Body of pancreas (tissue), 4 donors: ENCODE measurements at regions not wholly inside any gene's neighbourhood (a gene's known extent, or its start where the extent isn't known, plus 50 kb on each side); places are given as distances from the start of the nearest gene placed in this dataset.

ENCODE experiments used
- ATAC-seq: fragments of 150-250 bp; one replicate; pipeline ENCODE4 v1.9.1; 2016
- DNase-seq, 4 donors: peaks; one replicate each; pipeline ENCODE4 v3.0.0-alpha.2; 2019
- H3K27ac ChIP-seq, 4 donors: fragments of 200-600 bp; sonication (generic); 1 replicate in 3 of 4; 2 replicates in 1 of 4; pipeline versions ENCODE4 v1.5.1 to v1.6.1; 2016 to 2019; ENCODE audit warnings: mild to moderate bottlenecking in 1 of 4, mixed read lengths in 1 of 4, moderate library complexity in 1 of 4
- H3K27me3 ChIP-seq, 2 donors: fragments of 200-600 bp; sonication (generic); one replicate each; pipeline ENCODE4 v1.6.0; 2016; ENCODE audit warnings: mild to moderate bottlenecking in 1 of 2
- H3K36me3 ChIP-seq, 2 donors: fragments of 200-600 bp; sonication (generic); replicated peaks in 1 of 2; 2 replicates each; pipeline ENCODE4 v1.5.1; 2016; ENCODE audit warnings: low read depth in 2 of 2; ENCODE audit not compliant: insufficient read depth in 1 of 2
- H3K4me1 ChIP-seq: fragments of 200-600 bp; sonication (generic); one replicate; pipeline ENCODE4 v1.6.0; 2016
- H3K4me3 ChIP-seq, 2 donors: fragments of 200-600 bp; sonication (generic); 1 replicate in 1 of 2; 2 replicates in 1 of 2; pipeline ENCODE4 v1.5.1; 2016 to 2019
- H3K9me3 ChIP-seq, 3 donors: fragments of 200-600 bp; sonication (generic); 1 replicate in 2 of 3; 2 replicates in 1 of 3; pipeline ENCODE4 v1.5.1; 2016
- POLR2A ChIP-seq, 3 donors: fragments of 450-650 bp; IDR thresholded peaks; one replicate each; pipeline ENCODE4 v1.6.1; 2016; ENCODE audit warnings: antibody characterized with exemption in 3 of 3, mild to moderate bottlenecking in 2 of 3
- WGBS, 2 donors: methylation state at CpG; one replicate each; pipeline ENCODE4 v1.1.5; 2017; 5-methylcytosine and 5-hydroxymethylcytosine counted together
- intact Hi-C: fragments of 100-400 bp; cut with DNase I; formaldehyde crosslinking; loops from one replicate; pipeline ENCODE4 v1.15.1; 2023
- TF ChIP-seq, protein P1 (sequence below), 7 experiments: fragments of 450-650 bp in 4 of 7; fragments of 200-600 bp in 3 of 7; sonication (generic) in 3 of 7; IDR thresholded peaks; one replicate each; pipeline ENCODE4 v1.5.1; 2016 to 2019; ENCODE audit warnings: antibody characterized with exemption in 7 of 7

- Histone ChIP-seq H3K27me3 (no peaks in the 10 kb centered on the region), H3K9me3 (no peaks in the 10 kb centered on the region), H3K27ac (no peak overlapping the region), H3K4me3 (no peak overlapping the region), H3K4me1 (no peaks in the 10 kb centered on the region), H3K36me3 (no peaks in the 10 kb centered on the region)
- DNase-seq (no peak), ATAC-seq (no peak)
- no peak for TF ChIP-seq POLR2A (IDR thresholded peaks at IDR 0.05)
- TF ChIP-seq, protein P1, sequence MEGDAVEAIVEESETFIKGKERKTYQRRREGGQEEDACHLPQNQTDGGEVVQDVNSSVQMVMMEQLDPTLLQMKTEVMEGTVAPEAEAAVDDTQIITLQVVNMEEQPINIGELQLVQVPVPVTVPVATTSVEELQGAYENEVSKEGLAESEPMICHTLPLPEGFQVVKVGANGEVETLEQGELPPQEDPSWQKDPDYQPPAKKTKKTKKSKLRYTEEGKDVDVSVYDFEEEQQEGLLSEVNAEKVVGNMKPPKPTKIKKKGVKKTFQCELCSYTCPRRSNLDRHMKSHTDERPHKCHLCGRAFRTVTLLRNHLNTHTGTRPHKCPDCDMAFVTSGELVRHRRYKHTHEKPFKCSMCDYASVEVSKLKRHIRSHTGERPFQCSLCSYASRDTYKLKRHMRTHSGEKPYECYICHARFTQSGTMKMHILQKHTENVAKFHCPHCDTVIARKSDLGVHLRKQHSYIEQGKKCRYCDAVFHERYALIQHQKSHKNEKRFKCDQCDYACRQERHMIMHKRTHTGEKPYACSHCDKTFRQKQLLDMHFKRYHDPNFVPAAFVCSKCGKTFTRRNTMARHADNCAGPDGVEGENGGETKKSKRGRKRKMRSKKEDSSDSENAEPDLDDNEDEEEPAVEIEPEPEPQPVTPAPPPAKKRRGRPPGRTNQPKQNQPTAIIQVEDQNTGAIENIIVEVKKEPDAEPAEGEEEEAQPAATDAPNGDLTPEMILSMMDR (IDR thresholded peaks at IDR 0.05), result peak in 5 of 7 experiments; percentile 10 to 43 (median 39)
- WGBS, 2 donors, result 45 to 47% methylated on average over 6 of the region's 6 CpGs
- intact Hi-C loops, result no loop called here
These were observed 53.6 kb upstream of the DYNC1I1 start for GRCh38 chr7:95718577-95719410.

DNA sequence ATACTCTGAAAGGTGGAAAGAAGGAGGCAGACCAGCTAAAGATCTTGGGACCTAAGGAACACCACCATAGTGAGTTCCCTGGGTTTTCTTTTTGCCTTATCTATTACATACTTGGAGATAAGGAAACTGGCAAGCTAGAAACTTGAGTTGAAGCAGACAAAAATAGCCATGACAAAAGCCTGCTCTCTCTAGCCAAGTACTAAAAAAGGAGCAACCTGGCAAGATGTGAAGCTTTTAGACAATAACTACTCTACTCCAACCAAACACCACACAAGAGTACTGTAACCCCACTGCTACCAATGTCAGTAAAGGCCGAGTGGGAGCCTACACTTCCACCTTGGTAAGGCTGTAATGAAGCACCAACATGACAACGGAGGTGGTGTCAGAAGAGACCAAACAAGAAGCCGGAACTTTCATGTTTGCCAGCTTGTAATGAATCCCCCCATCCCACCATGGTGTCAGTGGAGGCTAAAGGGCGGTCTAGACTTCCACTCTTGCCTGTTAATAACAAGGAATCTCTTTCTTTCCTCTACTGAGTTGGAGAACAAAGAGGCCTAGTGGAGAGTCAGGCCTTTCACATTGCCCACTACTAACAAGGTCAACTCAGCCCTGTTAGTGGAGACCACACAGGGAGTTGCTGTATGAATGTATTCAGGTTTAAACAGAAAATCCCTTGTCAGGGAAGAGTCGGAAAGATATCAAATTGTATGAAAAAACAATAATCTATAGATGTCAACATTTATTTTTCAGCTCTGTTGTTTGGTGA, 55.8 kb upstream of the DYNC1I1 start:
- TF ChIP-seq POLR2A (IDR thresholded peaks at IDR 0.05), result no peak
- TF ChIP-seq, protein P1 (IDR thresholded peaks at IDR 0.05), result no peak
- ATAC-seq (no peak), DNase-seq (no peak)
- Histone ChIP-seq H3K27ac (no peak overlapping the region), H3K36me3 (no peaks in the 10 kb centered on the region), H3K9me3 (no peaks in the 10 kb centered on the region), H3K4me3 (no peak overlapping the region), H3K4me1 (no peaks in the 10 kb centered on the region), H3K27me3 (no peaks in the 10 kb centered on the region)
- intact Hi-C loops, result no loop called here
- WGBS, 2 donors, result 66 to 85% methylated on average over 5 of the region's 5 CpGs

- no peaks in the 10 kb centered on the region for H3K36me3 ChIP-seq
- ATAC-seq, result no peak
These were observed 57.1 kb upstream of the DYNC1I1 start for GRCh38 chr7:95715274-95715673.

GRCh38 chr7:95710711-95711110, 61.6 kb upstream of the DYNC1I1 start:
- intact Hi-C loops, result no loop called here
- ATAC-seq (no peak), DNase-seq (no peak)
- Histone ChIP-seq H3K27ac (no peak overlapping the region), H3K9me3 (no peaks in the 10 kb centered on the region), H3K4me1 (no peaks in the 10 kb centered on the region), H3K36me3 (no peaks in the 10 kb centered on the region), H3K27me3 (no peaks in the 10 kb centered on the region), H3K4me3 (no peak overlapping the region)
- TF ChIP-seq, protein P1 (IDR thresholded peaks at IDR 0.05), result no peak
- TF ChIP-seq POLR2A (IDR thresholded peaks at IDR 0.05), result no peak

More at GRCh38 chr7:95715274-95715673, 57.1 kb upstream of the DYNC1I1 start:
- no peak for DNase-seq
- H3K27ac ChIP-seq, result no peak overlapping the region
- no peak overlapping the region for H3K4me3 ChIP-seq
- no peak for TF ChIP-seq POLR2A (IDR thresholded peaks at IDR 0.05)
- TF ChIP-seq, protein P1 (IDR thresholded peaks at IDR 0.05), result no peak
- no peaks in the 10 kb centered on the region for H3K27me3 ChIP-seq
- no peaks in the 10 kb centered on the region for H3K9me3 ChIP-seq
- no peaks in the 10 kb centered on the region for H3K4me1 ChIP-seq
- intact Hi-C loops, result no loop called here
